PC-3 (cell line): ENCODE measurements at regions not wholly inside any gene's neighbourhood (a gene's known extent, or its start where the extent isn't known, plus 50 kb on each side); places are given as distances from the start of the nearest gene placed in this dataset.

Experiments used
- ATAC-seq: fragments of 200-7000 bp; cut with Tn5 transposase; 2 replicates; pipeline ENCODE4 v1.9.1; 2020; ENCODE audit warnings: mild to moderate bottlenecking, moderate library complexity
- BruUV-seq: library from RNA; stranded (reverse); fragments of 400-500 nt; replicated peaks from 2 replicates; lab custom pipeline; 2021; lab: Mats Ljungman, UMichigan
- CTCF ChIA-PET: fragments of 300-600 bp; sonication (Branson Sonifier 250); formaldehyde crosslinking; loops from one replicate; lab custom pipeline; 2022; ENCODE audit warnings: antibody characterized with exemption; lab: Charles Lee
- POLR2A ChIA-PET: fragments of 300-600 bp; sonication (Branson Sonifier 250); formaldehyde crosslinking; loops from one replicate; lab custom pipeline; 2022; ENCODE audit warnings: antibody characterized with exemption; ENCODE audit not compliant: unreplicated experiment; lab: Charles Lee
- DNase-seq: peaks from one replicate; pipeline ENCODE4 v3.0.0-alpha.2; 2015
- H2AFZ ChIP-seq: fragments of 300-600 bp; sonication (generic); 2 replicates; pipeline ENCODE4 v1.6.0; 2016; ENCODE audit warnings: antibody characterized with exemption, low read length
- H3F3A ChIP-seq: fragments of 300-600 bp; sonication (generic); one replicate; pipeline ENCODE4 v1.6.0; 2017; ENCODE audit warnings: antibody characterized with exemption, low read length, control low read depth, mild to moderate bottlenecking; ENCODE audit not compliant: unreplicated experiment
- H3K27ac ChIP-seq: fragments of 300-600 bp; sonication (generic); 2 replicates; pipeline ENCODE4 v1.5.1; 2016; ENCODE audit warnings: mild to moderate bottlenecking, low read length
- H3K27me3 ChIP-seq: fragments of 300-600 bp; sonication (generic); 2 replicates; pipeline ENCODE4 v1.6.1; 2016; ENCODE audit warnings: low read length, mixed read lengths
- H3K36me3 ChIP-seq: fragments of 300-600 bp; sonication (generic); 2 replicates; pipeline ENCODE4 v1.6.1; 2016; ENCODE audit warnings: low read depth, mixed run types, low read length, mixed read lengths
- H3K4me1 ChIP-seq: fragments of 300-600 bp; sonication (generic); 2 replicates; pipeline ENCODE4 v1.5.1; 2016; ENCODE audit warnings: low read length; ENCODE audit not compliant: insufficient read depth
- H3K4me2 ChIP-seq: fragments of 300-600 bp; sonication (generic); 2 replicates; pipeline ENCODE4 v1.6.0; 2016; ENCODE audit warnings: low read length
- H3K4me3 ChIP-seq: fragments of 300-600 bp; sonication (generic); 2 replicates; pipeline ENCODE4 v1.5.1; 2016; ENCODE audit warnings: mild to moderate bottlenecking, low read length, mixed read lengths
- H3K79me2 ChIP-seq: fragments of 300-600 bp; sonication (generic); 2 replicates; pipeline ENCODE4 v1.6.1; 2017; ENCODE audit warnings: low read length, mixed read lengths
- H3K9ac ChIP-seq: fragments of 300-600 bp; sonication (generic); 2 replicates; pipeline ENCODE4 v1.6.0; 2016; ENCODE audit warnings: mild to moderate bottlenecking, low read length
- H3K9me2 ChIP-seq: fragments of 300-600 bp; sonication (generic); replicated peaks from 2 replicates; pipeline ENCODE4 v1.6.1; 2016; ENCODE audit warnings: mixed run types, low read length, mixed read lengths
- H3K9me3 ChIP-seq: fragments of 300-600 bp; sonication (generic); 2 replicates; pipeline ENCODE4 v1.6.1; 2016; ENCODE audit warnings: low read length, mixed read lengths
- H4K20me1 ChIP-seq: fragments of 300-600 bp; sonication (generic); 2 replicates; pipeline ENCODE4 v1.6.1; 2016; ENCODE audit warnings: low read length, mixed read lengths
- EZH2 ChIP-seq: fragments of 300-600 bp; sonication (generic); IDR thresholded peaks from one replicate; pipeline ENCODE4 v1.6.1; 2017; ENCODE audit warnings: antibody characterized with exemption, mild to moderate bottlenecking, low read length; ENCODE audit not compliant: unreplicated experiment
- EZH2phosphoT487 ChIP-seq: fragments of 300-600 bp; sonication (generic); IDR thresholded peaks from 2 replicates; pipeline ENCODE4 v1.6.1; 2018; ENCODE audit warnings: mild to moderate bottlenecking, antibody characterized with exemption, low read length, borderline replicate concordance
- intact Hi-C: fragments of 100-400 bp; cut with micrococcal nuclease; formaldehyde crosslinking; loops from 2 replicates; pipeline ENCODE4 v1.9.0; 2023
- TF ChIP-seq, protein P1 (sequence below): fragments of 300-600 bp; sonication (generic); conservative IDR thresholded peaks from 2 replicates; pipeline ENCODE4 v1.5.1; 2017; ENCODE audit warnings: antibody characterized with exemption, low read depth, mild to moderate bottlenecking, low read length

GRCh38 chr16:77585379-77586251, 136.7 kb upstream of the NUDT7 start:
- DNase-seq (peak; percentile 51), ATAC-seq (no peak)
- Histone ChIP-seq H3F3A (no peaks in the 10 kb centered on the region), H2AFZ (no peak overlapping the region), H4K20me1 (no peaks in the 10 kb centered on the region), H3K4me1 (no peaks in the 10 kb centered on the region), H3K9me2 (no peaks in the 10 kb centered on the region), H3K27me3 (peaks cover 14% of the 10 kb centered on the region; the same call in 1 of the 2 replicates), H3K4me3 (no peak overlapping the region), H3K79me2 (no peaks in the 10 kb centered on the region), H3K9me3 (no peaks in the 10 kb centered on the region), H3K4me2 (no peak overlapping the region), H3K27ac (no peak overlapping the region), H3K36me3 (no peaks in the 10 kb centered on the region), H3K9ac (no peak overlapping the region)
- no peak for TF ChIP-seq EZH2
- TF ChIP-seq, protein P1, sequence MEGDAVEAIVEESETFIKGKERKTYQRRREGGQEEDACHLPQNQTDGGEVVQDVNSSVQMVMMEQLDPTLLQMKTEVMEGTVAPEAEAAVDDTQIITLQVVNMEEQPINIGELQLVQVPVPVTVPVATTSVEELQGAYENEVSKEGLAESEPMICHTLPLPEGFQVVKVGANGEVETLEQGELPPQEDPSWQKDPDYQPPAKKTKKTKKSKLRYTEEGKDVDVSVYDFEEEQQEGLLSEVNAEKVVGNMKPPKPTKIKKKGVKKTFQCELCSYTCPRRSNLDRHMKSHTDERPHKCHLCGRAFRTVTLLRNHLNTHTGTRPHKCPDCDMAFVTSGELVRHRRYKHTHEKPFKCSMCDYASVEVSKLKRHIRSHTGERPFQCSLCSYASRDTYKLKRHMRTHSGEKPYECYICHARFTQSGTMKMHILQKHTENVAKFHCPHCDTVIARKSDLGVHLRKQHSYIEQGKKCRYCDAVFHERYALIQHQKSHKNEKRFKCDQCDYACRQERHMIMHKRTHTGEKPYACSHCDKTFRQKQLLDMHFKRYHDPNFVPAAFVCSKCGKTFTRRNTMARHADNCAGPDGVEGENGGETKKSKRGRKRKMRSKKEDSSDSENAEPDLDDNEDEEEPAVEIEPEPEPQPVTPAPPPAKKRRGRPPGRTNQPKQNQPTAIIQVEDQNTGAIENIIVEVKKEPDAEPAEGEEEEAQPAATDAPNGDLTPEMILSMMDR, result no peak
- TF ChIP-seq EZH2phosphoT487, result no peak
- intact Hi-C loops, result no loop called here
- ChIA-PET CTCF (no interaction called here), POLR2A (no interaction called here)
- BruUV-seq, result no TSS peak

GRCh38 chr16:77588389-77588788, 133.9 kb upstream of the NUDT7 start:
- Histone ChIP-seq H2AFZ (no peak overlapping the region), H3K9ac (no peak overlapping the region), H3K9me3 (no peaks in the 10 kb centered on the region), H3K79me2 (no peaks in the 10 kb centered on the region), H3K4me3 (no peak overlapping the region), H4K20me1 (no peaks in the 10 kb centered on the region), H3K4me2 (no peak overlapping the region), H3F3A (no peaks in the 10 kb centered on the region), H3K4me1 (no peaks in the 10 kb centered on the region), H3K27ac (no peak overlapping the region), H3K36me3 (no peaks in the 10 kb centered on the region), H3K9me2 (no peaks in the 10 kb centered on the region), H3K27me3 (no peaks in the 10 kb centered on the region)
- BruUV-seq, result no TSS peak
- ChIA-PET POLR2A (no interaction called here), CTCF (no interaction called here)
- ATAC-seq (no peak), DNase-seq (no peak)
- TF ChIP-seq EZH2phosphoT487, result no peak
- TF ChIP-seq, protein P1, result no peak
- TF ChIP-seq EZH2, result no peak
- intact Hi-C loops, result no loop called here
